ENCODE measurements at regions not wholly inside any gene's neighbourhood (a gene's known extent, or its start where the extent isn't known, plus 50 kb on each side); places are given as distances from the start of the nearest gene placed in this dataset.

DNA sequence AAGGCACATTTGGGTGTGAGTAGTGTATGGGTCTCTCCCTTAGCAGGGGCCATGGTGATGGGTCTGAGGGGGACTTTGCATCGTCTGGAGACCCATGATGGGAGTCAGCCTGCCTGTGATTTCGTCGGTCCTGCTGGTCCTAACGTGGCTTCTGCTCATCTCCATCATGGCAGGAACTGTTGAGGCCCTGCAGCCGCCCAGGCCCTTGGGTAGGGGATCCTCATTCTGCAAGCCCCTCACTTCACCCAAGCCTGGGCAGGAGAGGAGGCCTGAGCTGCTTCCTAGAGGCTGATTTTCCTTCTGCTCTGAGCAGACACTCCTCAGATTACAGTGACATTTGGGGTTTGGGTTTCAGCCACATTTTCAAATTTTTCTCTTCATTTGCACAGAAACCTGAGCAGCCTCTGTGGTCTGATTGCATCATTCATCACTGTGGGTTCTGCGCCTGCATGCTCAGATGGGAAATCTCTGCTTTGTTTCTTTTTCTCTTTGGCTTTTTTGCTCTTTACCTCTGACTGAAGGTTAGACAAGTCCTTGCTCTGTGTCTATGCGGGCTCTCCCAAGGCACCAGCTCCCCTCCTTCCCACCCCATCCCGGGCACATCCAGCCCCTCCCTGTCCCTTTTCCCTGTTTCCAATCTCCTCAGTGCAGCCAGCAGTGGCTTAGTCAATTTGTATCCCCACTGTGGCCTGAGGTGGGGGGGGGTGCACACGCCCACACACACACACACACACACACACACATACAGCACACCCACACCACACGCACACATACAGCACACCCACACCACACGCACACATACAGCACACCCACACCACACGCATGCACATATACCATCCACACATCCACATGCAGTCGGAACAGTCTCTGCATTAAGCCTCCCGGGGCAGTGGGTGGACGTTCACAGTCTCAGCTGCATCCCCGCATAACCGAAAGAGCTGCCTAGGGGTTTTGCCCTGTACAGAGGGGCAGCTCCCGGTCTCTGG lies 305.4 kb upstream of the HS6ST1 start:
- no peak for DNase-seq

DNA sequence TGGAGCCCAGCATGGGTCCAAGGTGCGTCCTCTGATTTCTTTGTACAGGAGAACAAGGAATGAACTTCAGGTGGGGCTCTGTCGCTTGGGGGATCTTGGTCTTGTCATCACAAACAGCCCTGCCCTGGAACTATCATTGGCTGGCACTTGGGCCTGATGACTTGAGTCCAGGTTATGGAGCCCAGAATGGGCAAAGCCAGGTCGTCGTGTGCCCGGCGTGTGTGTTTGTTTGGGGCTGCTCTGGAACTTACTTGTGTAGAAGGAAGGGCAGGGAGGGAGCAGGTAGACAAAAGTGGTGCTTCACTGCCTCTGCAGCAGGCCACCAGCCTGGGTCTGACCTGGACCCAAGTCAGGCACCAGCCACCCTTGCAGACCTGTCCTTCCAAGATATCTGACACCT lies 306.3 kb upstream of the HS6ST1 start:
- no peak for DNase-seq

DNA sequence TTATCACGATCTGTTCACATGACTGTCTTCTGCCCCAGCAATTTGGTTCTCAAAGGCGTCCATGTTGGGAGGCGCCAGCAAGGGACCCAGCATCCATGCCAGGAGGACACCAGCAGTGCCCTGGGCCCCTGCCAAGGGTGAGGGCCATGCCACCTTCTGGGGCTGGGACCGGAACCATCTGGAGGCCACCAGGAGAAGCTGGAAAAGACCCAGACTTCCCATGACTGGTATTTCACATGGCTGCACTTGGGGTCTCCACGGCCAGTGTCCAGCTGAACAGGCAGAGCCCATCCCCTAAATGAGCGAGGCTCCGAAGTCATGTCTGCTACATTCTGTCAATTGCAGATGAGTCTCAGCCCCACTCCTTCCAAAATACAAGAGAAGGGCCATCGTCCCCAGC lies 306.8 kb upstream of the HS6ST1 start:
- DNase-seq = no peak

DNA sequence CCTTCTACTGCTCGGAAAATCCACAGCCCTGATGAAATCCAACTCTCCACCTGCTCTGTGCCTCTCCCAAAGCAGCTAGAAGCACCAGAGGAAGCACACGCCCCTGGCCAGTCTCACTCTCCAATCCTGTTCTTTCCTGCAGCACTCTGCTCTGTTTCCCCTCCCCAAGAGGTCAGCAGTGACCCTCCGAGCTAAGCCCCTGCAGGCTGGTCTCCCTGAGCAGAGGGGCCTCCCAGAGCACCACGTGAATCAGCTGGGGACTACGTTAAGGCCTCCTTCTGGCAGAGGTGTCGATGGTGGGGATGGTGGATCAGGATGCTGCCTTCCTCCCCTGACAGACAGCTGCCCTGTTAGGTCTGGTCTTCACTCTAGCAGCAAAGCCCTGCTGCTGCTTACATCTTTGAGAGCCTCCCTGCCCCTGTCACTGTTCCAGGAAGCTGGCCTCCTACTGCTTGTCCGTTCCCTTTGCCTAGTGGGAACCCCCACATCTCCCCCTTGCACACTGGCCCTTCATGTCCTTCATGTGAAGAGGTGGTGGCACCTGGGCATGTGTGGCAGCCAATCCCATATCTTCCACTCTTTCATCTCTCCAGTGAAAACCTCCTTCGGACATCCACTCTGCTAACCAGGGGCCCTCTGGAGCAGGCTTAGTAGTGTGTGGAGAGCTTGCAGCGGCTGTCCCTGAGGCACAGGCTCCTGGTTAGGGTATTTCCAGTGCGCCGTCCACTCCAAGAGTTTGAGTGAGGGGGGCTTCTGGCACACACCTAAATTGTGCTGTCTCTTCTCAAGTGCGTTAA lies 307.5 kb upstream of the HS6ST1 start:
- DNase-seq = no peak

DNA sequence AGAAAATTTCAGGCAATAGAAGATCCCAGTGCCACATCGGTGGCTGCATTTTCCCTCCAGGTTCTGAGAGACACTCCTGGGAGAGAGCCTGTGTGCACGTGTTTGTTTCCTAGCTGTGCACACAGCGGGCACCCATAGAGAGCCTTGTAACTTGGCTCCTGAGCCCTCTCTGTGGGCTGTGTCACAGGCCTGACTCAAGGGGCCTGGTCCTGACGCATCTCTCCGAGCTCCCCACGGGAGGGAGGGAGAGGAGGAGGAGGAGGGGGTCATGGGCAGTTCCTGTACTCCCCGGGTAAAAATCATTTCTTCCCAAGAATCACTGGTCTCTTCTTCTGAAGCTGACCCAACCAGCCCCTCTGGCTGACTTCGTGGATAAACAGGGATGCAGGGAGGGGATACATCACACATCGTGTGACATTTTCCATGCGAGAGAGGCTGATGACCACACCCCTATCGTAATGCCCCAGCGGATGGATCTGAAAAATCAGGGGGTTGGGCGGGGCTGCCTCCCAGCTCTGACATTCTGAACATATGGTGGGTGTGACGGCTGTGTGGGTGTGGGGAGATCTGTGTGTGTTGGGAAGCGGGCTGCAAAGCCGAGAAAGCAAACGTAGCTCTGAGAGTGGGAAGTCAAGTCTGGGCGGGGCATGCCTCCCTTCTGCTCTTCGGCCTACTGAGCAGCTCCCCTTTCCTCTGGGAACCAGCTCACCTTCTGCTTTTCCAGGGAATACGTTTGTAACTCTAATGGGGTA lies 308.3 kb upstream of the HS6ST1 start:
- no peak for DNase-seq

DNA sequence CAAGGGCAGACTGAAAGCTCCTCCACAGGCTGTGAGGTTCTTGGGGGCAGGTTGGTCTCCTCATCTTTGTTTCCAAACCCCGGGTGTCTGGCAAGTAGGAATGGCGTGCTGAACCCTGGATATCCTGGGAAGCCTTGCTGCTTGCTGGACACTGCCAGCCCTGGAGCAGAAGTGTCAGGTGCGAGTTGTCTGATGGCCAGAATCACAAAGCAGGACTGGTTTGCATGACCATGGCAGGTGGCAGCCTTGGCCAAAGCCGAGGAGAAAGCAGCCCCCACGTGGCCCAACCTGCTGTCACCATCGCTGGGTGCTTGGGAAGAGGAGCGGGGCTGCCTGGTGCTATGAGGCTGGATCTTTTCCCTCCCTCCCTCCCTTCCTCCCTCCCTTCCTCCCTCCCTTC lies 309.5 kb upstream of the HS6ST1 start:
- DNase-seq = peak; percentile 37

DNA sequence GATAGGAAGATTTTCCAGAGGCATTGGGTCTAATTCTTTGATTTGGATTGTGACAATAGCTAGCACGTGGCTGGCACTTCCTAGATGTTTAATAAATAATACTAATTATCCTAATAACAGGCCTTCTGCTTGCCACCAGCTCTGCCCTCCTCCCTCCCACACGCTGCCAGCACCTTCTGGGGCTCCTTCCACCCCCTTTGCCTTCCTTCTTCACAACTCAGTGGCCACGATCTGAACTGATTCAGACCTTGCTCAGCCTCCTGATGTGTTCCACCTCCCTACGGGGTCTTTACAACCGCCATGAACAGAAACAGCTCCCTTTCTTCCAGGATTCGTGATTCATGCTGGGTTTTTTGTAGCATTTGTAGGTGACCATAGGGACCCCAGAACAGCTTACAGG lies 310.3 kb upstream of the HS6ST1 start:
- DNase-seq = peak; percentile 36

DNA sequence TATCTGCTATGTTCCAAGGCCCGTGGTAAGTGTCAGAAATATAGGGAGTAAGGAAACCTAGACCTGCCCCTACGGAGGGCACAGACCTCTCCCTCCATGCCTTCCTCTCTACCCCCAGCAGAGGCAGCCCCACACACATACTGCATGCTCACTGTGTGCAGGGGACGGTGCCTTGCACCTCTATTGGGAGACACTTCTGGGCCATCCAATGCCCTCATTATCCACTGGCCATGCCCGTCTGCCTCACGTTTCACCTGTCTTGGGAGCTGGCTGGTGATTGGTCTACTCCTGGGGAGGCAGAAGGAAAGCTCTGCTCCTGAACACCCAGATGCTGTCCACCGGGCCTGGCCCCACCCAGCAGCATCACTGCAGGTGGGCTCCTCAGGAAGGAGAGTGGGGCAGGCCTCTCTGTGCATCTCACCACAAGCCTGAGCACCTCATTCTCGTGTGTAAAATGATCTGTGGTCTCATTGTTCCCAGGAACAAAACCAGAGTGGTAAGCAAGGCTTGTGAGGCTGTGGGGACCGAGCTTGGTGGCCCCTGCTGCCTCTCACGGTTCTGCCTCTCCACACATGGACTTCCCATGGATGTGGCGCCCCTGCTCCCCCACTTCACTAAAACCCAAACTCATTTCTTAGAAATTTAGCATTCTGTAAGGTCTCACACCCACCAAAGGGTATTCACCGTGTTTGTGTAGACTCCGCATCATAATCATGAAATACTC lies 312.5 kb upstream of the HS6ST1 start:
- peak; percentile 43 for DNase-seq

DNA sequence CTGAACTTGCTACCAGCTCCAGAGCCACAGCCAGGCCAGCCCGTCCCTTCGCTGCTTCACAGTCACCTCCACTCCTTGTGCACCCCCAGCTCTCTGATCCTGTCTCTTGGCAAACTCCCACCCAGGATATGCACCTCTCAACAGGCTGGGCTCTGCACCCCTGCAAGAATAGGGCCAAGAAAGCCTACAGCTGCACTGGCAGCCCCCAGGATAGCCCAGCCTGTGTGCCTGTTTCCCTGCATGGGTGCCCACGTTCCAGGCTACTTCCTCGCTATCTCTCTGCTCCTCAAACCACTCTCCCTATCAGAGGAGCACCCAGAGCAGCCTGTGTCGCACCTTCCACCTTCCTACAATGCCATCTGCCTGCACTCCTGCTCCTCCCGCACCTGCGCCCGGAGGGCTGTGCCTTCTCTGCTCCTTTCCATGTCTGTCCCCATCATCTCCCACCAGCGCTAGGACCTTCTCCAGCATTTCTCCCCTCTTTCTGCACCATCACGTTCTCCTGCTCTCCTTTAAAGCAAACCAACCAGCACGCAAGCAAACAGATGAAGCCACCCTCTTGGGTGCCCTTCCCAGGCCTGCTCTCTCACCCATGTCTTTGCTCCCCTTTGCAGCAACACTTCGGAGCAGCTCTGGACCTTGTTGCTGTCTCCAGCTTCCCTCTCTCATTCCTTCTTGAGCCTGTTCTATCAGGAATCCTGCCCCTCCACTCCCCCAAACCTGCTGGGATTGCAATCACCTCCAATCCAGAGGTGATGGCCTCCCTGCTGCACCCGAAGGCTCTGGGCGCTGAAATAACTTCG lies 313.2 kb upstream of the HS6ST1 start:
- DNase-seq = peak; percentile 32

DNA sequence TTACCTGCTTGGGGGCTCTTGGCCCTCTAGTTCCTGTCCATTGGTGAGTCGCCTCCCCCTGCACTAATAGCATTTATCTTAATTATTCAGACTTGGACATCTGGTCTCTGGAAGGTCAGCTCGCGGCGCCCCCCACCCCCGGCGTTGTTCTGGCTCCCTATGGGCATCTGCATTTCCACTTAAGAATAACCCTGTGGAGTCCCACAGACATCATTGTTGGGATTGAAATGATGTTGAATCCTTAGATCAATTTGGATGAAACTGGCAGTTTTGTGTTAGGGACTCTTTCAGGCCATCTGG lies 313.8 kb upstream of the HS6ST1 start:
- no peak for DNase-seq

DNA sequence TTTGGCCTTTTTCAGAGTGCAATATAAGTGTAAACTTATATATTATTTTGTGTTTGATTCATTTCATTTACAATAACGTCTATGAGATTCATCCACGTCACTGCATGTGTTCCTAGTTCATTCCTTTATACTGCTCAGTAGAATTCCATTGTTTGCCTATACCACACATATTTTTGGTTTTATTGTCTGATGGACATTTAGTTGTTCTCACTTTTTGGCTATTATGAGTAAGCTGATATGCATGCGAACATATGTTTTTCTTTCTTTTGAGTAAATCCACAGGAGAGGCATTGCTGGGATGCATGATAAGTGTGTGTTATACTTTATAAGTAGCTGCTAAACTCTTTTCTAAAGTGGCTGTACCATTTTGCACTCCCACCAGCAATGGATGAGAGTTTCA lies 314.8 kb upstream of the HS6ST1 start:
- DNase-seq = no peak

DNA sequence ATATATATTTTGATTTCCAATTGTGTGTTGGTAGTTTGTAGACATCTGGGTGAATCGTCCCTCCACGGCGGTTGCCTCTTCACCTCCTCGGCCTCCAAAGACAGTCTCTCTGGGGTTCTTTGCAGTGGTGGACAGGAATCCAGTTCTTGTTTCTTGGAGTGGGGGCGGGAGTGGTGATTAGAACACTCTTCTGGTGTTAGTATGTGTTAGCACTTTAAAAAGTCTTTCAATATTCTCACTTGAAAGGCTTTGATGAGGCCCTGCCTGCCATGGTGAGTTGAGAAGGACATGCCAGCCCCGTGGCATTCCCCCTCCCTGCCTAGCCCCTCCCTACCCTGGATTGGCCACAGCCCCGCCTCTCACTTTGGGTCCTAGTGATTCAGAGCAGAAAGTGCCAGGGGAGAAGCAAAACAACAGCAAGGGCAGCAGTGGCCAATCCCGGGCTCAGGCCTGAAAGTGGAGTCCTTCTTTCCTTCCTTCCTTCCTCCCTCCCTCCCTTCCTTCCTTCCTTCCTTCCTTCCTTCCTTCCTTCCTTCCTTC lies 316.8 kb upstream of the HS6ST1 start:
- DNase-seq = peak; percentile 23

DNA sequence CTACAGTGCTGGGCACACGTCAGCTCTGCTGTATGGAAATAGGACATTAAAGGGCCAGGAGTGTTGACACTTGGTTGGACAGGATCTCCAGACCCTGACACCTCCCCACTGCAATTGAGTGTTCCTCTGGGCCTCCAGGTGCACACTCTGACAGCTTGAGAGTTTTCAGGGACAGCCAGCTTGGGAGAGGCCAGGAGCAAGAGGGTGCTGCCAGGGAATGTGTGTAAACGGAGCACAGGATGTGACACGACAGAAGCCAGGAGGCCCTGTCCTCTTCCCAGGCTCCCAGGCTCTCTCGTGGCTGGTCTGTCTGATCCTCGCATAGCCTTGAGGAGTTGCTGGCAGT lies 318.1 kb upstream of the HS6ST1 start:
- peak; percentile 25 for DNase-seq

DNA sequence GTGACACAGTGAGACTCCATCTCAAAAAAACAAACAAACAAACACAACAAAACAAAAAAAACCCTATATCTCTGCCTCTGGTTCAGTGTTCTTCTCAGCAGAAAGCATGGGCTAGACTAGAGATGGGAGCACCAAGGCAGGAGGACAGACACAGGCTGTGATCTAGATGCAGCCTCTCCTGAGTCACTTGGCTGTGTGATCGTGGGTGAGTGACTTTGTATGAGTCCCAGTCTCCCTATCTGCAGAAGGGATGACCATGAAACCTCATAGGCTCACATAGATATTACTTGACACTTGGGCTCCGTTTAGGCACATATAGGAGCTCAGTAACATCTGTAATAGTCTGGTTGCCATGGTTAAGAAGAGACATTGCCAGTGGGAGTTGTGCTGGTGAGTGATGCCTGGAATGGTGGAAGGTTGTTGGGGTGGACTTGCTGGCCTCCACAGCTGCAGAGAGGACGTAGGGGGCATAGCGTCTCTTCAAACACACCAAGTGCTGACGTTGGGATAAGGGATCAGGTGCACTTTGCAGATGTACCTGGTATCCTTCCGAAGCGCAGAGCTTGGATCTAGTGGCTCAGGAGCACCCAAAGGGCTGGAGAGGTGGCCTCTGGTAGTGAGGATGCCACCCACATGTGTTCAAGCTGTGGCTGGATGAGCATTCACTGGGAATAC lies 318.9 kb upstream of the HS6ST1 start:
- DNase-seq = peak; percentile 8

DNA sequence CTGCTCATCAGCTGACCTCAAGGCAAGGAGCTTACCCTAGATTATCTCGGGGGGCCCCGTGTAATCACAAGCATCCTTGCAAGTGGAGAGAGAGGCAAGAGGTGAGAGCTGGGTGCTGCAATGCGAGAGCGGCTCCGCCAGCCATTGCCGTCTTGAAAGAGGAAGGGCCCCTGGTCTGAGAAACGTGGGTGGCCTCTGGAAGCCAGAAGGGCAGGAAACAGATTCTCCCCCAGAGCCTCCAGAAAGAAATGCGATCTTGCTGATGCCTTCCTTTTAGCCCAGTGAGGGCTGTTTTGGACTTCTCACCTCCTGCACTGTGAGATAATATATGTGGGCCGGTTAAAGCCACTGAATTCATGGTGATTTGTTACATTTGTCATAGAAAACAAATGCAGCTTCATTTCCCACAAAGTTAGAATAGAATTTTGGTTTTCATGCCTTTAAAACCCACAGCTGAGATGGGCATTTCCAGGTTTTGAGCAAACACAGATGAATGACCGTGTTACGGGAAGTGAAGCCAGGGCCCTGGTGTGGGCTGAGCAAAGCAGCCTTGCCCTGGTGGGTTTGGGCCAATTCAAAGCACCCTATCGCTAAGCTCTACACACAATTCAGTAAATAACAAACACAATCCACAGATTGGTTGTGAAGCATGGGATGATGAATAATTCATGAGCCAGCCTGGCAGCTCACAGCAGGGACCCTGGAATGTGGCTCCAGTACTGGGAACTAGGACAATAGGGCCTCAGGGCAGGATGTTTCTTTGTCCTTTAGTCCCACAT lies 319.9 kb upstream of the HS6ST1 start:
- DNase-seq = peak; percentile 10

DNA sequence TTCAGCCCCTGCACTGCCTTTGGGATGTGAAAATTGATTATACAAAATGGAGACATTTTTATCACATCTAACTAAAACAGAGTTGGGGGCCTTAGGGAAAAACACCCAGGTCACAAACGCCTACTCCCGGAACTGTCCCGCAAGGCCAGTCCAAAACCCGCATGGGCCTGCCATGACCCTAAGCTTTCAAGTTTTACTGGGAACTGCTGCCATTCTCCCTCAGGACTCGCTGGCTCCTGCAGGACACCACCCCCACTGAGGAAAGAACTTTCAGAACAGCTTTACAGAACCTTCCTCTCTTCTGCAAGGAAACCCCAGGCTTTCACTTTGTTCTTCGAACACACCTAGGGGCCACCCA lies 320.4 kb upstream of the HS6ST1 start:
- DNase-seq = no peak

DNA sequence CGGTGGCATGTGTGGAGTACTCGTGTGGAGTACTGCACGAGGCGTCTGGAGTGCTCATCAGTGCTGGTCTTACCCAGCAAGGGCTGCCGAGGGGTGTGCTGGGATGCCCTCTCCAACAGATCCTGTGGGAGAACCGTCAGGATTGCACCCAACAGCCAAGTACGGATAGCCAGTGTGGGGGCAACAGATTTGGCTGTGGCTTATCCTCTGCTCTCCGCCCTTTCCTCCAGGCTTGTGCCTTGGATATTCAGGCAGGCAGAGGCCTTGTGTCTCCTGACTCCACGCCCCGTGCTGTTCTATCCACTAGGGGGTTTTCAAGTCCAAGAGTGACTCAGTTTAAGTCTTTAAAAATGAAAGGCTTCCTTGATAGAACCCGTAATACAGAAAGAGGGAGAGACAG lies 321.0 kb upstream of the HS6ST1 start:
- DNase-seq = no peak

DNA sequence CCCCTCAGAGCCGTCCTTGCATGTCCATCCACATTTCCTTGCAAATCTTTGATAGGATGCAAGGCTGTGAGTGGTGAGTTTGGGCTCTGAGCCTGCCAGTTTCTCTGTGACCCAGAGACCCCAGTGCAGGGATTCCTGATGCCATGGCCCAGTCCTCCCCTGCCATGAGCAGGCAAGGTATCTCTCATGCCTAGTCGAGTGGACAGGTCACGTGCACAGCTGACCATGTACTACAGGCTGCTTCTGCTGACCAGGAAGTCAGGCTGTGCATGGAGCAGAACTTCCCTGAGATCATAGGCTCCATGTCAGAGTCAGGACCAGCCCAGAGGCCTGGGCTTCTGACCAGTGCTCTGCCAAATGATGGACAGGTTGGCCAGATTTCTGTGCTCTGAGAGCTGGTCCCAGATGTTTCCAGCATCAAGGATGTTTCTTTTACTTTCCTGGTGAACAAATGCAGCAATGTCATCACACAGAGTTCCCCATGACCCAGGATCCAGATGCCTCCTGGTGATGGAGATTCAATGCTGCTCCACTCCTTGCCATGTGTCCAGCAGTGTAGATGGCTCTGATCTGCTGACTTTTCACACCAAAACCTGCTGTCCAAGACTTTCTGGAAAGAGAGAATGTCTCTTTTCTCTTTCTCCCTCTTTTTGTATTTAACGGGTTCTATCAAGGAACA lies 321.6 kb upstream of the HS6ST1 start:
- DNase-seq = peak; percentile 26

DNA sequence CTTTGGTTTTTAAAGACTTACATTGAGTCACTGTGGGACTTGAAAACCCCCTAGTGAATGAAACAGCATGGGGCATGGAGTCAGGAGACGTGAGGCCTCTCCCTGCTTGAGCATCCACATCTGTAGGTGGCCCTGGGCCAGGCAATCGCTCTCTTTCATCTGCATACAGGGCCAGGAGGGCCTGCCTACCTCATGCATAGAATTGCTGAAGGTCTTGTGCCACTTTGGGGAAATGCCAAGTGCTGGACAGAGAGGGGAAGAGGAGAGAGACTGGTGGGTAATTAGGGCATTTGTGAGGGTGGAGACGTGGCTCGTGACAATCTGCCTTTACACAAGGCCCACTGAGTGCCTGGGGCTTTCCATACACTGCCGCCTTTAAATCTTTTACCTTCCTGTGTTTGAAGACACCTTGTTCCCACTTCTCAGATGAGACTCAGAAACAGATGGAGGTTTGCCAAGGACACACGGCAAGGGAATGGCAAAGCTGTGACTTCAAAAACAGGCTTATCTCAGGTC lies 322.2 kb upstream of the HS6ST1 start:
- peak; percentile 8 for DNase-seq

All from activated CD8-positive, alpha-beta memory T cell treated with anti-CD3 and anti-CD28 coated beads, Interleukin-2, amount 50 U/mL, for 48 hours (primary cell).